VCaP (cell line): ENCODE measurements at regions not wholly inside any gene's neighbourhood (a gene's known extent, or its start where the extent isn't known, plus 50 kb on each side); places are given as distances from the start of the nearest gene placed in this dataset.

Experiments
- H3K27ac ChIP-seq: fragments of 450-650 bp; 2 replicates; pipeline ENCODE4 v1.5.1; 2017
- TF ChIP-seq, protein P1 (sequence below): fragments of 450-650 bp; conservative IDR thresholded peaks from 2 replicates; pipeline ENCODE4 v1.5.1; 2017; ENCODE audit warnings: mild to moderate bottlenecking, moderate library complexity

DNA sequence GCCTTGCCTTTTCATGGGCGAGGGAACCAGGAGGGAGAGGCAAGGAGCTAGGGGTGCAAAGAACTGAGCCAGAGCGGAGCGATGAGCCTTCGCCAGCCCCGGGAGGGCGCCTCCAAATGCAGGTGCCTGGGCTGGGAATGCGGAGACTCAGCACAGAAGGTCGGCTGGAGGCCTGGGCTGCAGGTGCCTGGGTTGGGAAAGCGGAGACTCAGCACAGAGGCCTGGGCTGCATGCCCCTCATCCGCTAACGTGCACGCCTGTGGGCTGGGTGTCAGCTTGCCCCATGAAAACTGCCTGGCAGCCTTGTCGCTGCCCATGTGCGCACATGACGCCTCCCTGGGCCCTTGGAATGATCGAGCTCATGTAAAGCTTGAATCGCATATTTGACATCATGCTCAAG lies 51.8 kb downstream of the POM121L12 start:
- no peak overlapping the region for H3K27ac ChIP-seq
- TF ChIP-seq, protein P1, sequence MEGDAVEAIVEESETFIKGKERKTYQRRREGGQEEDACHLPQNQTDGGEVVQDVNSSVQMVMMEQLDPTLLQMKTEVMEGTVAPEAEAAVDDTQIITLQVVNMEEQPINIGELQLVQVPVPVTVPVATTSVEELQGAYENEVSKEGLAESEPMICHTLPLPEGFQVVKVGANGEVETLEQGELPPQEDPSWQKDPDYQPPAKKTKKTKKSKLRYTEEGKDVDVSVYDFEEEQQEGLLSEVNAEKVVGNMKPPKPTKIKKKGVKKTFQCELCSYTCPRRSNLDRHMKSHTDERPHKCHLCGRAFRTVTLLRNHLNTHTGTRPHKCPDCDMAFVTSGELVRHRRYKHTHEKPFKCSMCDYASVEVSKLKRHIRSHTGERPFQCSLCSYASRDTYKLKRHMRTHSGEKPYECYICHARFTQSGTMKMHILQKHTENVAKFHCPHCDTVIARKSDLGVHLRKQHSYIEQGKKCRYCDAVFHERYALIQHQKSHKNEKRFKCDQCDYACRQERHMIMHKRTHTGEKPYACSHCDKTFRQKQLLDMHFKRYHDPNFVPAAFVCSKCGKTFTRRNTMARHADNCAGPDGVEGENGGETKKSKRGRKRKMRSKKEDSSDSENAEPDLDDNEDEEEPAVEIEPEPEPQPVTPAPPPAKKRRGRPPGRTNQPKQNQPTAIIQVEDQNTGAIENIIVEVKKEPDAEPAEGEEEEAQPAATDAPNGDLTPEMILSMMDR = no peak

DNA sequence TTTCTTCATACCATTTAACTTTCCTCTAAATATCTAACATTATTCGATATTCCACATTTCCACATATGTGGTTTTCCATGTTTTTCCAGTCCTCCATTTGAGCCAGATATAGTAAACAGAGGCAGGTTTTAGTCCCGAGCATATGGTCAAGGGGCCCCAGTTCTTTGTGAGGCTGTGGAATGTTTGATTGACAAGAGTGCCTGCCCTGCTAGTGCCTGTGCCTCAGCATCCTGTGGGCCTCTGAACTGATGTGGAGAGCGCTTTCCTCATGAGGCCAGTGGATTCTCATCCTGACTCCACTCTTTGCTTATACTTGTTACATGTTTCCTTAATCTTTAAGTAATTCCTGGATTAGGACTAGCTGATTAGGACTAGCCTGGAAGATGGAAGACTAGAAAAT lies 58.8 kb downstream of the POM121L12 start:
- no peak overlapping the region for H3K27ac ChIP-seq
- TF ChIP-seq, protein P1 = no peak

GRCh38 chr7:53094827-53095226 lies 59.4 kb downstream of the POM121L12 start:
- no peak overlapping the region for H3K27ac ChIP-seq
- TF ChIP-seq, protein P1 = no peak

GRCh38 chr7:53095731-53096501 lies 60.5 kb downstream of the POM121L12 start:
- TF ChIP-seq, protein P1 = no peak
- H3K27ac ChIP-seq = no peak overlapping the region

DNA sequence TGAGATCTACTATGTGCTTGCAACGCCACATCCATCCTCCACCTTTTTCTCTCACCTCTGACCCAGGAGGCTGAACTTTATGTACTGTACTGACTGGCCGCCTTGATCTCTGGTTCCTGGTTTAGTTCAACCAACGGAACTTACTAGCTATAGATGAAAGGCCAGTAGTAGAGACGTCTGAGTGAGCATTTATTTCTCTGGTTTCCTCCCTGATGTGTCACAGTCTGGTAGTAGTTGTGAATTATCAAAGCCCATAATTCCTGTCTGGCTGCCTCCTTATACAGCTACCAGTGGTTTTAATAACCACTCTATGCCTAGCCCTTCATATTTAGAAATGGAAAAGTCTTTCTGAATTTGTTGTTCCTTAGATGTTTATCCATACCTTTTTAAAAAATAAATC lies 64.7 kb downstream of the POM121L12 start:
- TF ChIP-seq, protein P1 = no peak
- no peak overlapping the region for H3K27ac ChIP-seq

GRCh38 chr7:53101026-53101425 lies 65.6 kb downstream of the POM121L12 start:
- no peak overlapping the region for H3K27ac ChIP-seq
- TF ChIP-seq, protein P1 = no peak

- TF ChIP-seq, protein P1 = no peak
- H3K27ac ChIP-seq = no peak overlapping the region
Measured at GRCh38 chr7:53110425-53110824, 75.0 kb downstream of the POM121L12 start.
